ENCODE measurements at regions not wholly inside any gene's neighbourhood (a gene's known extent, or its start where the extent isn't known, plus 50 kb on each side); places are given as distances from the start of the nearest gene placed in this dataset.

DNA sequence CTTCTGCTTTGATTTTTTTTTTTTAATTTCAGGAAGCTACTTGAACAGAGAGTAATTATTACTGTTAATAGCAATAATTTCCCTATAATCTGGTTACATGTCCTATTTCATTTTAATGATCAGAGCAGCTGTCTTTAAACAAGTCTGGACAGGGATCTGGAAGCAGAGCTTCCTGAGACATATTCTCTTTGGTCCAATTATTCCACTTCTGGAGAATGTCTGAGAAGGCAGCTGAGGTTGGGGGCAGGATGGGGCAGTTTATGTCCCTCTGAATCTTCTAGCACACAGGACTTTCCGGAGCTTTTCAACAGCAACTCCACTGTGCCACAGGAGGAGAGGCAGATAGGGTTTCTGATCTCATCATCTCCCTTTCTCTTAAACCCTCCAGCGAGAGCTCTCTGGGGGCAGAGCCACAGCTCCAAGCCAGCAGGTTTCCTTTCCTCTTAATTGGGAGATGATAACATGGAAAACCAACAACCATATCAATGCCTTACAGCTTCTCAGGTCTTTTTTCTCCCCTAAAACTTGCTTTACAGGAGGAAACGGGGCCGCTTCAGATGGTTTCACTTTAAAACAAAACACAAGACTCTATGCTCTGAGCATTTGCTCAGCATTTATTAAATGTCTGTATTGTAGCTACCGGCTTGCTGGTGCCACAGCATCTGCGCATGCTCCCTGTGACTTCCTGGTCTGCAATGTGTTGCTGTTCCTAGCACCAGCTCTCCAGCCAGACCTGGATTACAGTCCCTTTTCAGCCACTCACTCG, 425.7 kb upstream of the USP24 start:
- no peak for TF ChIP-seq NR3C1 (IDR thresholded peaks at IDR 0.05)
- no peak for TF ChIP-seq EHMT2 (IDR thresholded peaks at IDR 0.05; ENCODE audit: low read depth)
- TF ChIP-seq, protein P1, sequence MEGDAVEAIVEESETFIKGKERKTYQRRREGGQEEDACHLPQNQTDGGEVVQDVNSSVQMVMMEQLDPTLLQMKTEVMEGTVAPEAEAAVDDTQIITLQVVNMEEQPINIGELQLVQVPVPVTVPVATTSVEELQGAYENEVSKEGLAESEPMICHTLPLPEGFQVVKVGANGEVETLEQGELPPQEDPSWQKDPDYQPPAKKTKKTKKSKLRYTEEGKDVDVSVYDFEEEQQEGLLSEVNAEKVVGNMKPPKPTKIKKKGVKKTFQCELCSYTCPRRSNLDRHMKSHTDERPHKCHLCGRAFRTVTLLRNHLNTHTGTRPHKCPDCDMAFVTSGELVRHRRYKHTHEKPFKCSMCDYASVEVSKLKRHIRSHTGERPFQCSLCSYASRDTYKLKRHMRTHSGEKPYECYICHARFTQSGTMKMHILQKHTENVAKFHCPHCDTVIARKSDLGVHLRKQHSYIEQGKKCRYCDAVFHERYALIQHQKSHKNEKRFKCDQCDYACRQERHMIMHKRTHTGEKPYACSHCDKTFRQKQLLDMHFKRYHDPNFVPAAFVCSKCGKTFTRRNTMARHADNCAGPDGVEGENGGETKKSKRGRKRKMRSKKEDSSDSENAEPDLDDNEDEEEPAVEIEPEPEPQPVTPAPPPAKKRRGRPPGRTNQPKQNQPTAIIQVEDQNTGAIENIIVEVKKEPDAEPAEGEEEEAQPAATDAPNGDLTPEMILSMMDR (IDR thresholded peaks at IDR 0.05): no peak
- TF ChIP-seq CHD2 (IDR thresholded peaks at IDR 0.05; ENCODE audit: low read length, partially characterized antibody): no peak
- TF ChIP-seq HOXB13 (CRISPR knock-in tag; IDR thresholded peaks at IDR 0.05; ENCODE audit: low read depth): no peak
- no peak for TF ChIP-seq POLR2A (IDR thresholded peaks at IDR 0.05; ENCODE audit: low read length)
- TF ChIP-seq, protein P2, sequence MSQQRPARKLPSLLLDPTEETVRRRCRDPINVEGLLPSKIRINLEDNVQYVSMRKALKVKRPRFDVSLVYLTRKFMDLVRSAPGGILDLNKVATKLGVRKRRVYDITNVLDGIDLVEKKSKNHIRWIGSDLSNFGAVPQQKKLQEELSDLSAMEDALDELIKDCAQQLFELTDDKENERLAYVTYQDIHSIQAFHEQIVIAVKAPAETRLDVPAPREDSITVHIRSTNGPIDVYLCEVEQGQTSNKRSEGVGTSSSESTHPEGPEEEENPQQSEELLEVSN (IDR thresholded peaks at IDR 0.05; ENCODE audit: borderline replicate concordance, low read depth): no peak
- TF ChIP-seq, protein P3, sequence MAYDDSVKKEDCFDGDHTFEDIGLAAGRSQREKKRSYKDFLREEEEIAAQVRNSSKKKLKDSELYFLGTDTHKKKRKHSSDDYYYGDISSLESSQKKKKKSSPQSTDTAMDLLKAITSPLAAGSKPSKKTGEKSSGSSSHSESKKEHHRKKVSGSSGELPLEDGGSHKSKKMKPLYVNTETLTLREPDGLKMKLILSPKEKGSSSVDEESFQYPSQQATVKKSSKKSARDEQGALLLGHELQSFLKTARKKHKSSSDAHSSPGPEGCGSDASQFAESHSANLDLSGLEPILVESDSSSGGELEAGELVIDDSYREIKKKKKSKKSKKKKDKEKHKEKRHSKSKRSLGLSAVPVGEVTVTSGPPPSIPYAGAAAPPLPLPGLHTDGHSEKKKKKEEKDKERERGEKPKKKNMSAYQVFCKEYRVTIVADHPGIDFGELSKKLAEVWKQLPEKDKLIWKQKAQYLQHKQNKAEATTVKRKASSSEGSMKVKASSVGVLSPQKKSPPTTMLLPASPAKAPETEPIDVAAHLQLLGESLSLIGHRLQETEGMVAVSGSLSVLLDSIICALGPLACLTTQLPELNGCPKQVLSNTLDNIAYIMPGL (CRISPR knock-in tag; IDR thresholded peaks at IDR 0.05; ENCODE audit: borderline replicate concordance): no peak
- TF ChIP-seq RFX5 (IDR thresholded peaks at IDR 0.05): no peak
- no peak for TF ChIP-seq FOSL2 (IDR thresholded peaks at IDR 0.05)
- no peak for TF ChIP-seq FOSL2 (CRISPR knock-in tag; IDR thresholded peaks at IDR 0.05)
- TF ChIP-seq, protein P4, sequence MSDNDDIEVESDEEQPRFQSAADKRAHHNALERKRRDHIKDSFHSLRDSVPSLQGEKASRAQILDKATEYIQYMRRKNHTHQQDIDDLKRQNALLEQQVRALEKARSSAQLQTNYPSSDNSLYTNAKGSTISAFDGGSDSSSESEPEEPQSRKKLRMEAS (IDR thresholded peaks at IDR 0.05): no peak
- TF ChIP-seq JUN (IDR thresholded peaks at IDR 0.05): no peak
- TF ChIP-seq CBX2 (IDR thresholded peaks at IDR 0.05; ENCODE audit: borderline replicate concordance, low read depth): no peak
